Heart left ventricle (tissue), 13 donors: ENCODE measurements at regions not wholly inside any gene's neighbourhood (a gene's known extent, or its start where the extent isn't known, plus 50 kb on each side); places are given as distances from the start of the nearest gene placed in this dataset.

Experiments used
- POLR2A ChIP-seq, 2 donors: fragments of 450-650 bp; IDR thresholded peaks; one replicate each; pipeline ENCODE4 v1.6.1; 2017; ENCODE audit warnings: antibody characterized with exemption in 2 of 2, mild to moderate bottlenecking in 2 of 2, moderate library complexity in 2 of 2
- TF ChIP-seq, protein P1 (sequence below), 12 donors: fragments of 200-600 bp; sonication (generic) in 4 of 12; IDR thresholded peaks; one replicate each; pipeline versions ENCODE4 v1.5.0 to v1.8.0; 2018 to 2022; ENCODE audit warnings: antibody characterized with exemption in 12 of 12, mild to moderate bottlenecking in 5 of 12
- donor health status: ischemic (EF 13 %, LVEDD 7.1; RV severe dilation, severe dysfunction).
- donor health status: DM: no; HTN: yes; CAD: no.
- donor health status: DM: no; HTN: no; CAD: no.
- donor health status: ischemic (EF 25% LVEDD 6.9; RV normal size, moderate dysfunction).
- donor health status: ischemic (EF 25% LVEDD 5.7; RV mildly dilated, moderate dysfunction).
- donor health status: ischemic (EF 35%, LVEDD 5.7; RV mildly dilated, moderate dysfunction).
- donor health status: nonischemic (EF 11% LVEDD 7.7; RV severe dilation, severe dysfunction).
- donor health status: DM: yes; HTN: yes; CAD: no.
- donor health status: PGD.
- donor health status: ischemic (EF 29% LVEDD 5.4; RV normal size, mild dysfunction).
- donor health status: nonischemic (EF 23%, LVEDD 6.1; RV moderate dilation, normal function).

- TF ChIP-seq, protein P1, sequence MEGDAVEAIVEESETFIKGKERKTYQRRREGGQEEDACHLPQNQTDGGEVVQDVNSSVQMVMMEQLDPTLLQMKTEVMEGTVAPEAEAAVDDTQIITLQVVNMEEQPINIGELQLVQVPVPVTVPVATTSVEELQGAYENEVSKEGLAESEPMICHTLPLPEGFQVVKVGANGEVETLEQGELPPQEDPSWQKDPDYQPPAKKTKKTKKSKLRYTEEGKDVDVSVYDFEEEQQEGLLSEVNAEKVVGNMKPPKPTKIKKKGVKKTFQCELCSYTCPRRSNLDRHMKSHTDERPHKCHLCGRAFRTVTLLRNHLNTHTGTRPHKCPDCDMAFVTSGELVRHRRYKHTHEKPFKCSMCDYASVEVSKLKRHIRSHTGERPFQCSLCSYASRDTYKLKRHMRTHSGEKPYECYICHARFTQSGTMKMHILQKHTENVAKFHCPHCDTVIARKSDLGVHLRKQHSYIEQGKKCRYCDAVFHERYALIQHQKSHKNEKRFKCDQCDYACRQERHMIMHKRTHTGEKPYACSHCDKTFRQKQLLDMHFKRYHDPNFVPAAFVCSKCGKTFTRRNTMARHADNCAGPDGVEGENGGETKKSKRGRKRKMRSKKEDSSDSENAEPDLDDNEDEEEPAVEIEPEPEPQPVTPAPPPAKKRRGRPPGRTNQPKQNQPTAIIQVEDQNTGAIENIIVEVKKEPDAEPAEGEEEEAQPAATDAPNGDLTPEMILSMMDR (IDR thresholded peaks at IDR 0.05): no peak
- TF ChIP-seq POLR2A (IDR thresholded peaks at IDR 0.05): no peak
Observed at GRCh38 chrX:21153503-21153902, 220.7 kb upstream of the CNKSR2 start.
